K562 (cell line): ENCODE measurements at regions not wholly inside any gene's neighbourhood (a gene's known extent, or its start where the extent isn't known, plus 50 kb on each side); places are given as distances from the start of the nearest gene placed in this dataset.

Source experiments
- ATAC-seq: fragments of 200-7000 bp; cut with Tn5 transposase; 3 replicates; pipeline ENCODE4 v1.9.1; 2020; ENCODE audit warnings: moderate library complexity
- BruUV-seq: library from RNA; stranded (reverse); fragments of 400-500 nt; replicated peaks from 2 replicates; lab custom pipeline; 2021; lab: Mats Ljungman, UMichigan
- CTCF ChIA-PET: fragments of 300-600 bp; formaldehyde crosslinking; extraction: SDS; loops from one replicate; lab custom pipeline; 2021; ENCODE audit warnings: low intra/inter-chr PET ratio; lab: Yijun Ruan, JAX
- POLR2A ChIA-PET: fragments of 300-600, 350-650 bp; sonication (Branson Sonifier 250); formaldehyde crosslinking; extraction: SDS; loops from one replicate; lab custom pipeline; 2021; ENCODE audit warnings: antibody characterized with exemption, inconsistent platforms; lab: Yijun Ruan, JAX
- DNase-seq, 4 experiments: peaks; one replicate each; pipeline versions ENCODE4 v3.0.0 to v3.0.0-alpha.2; 2011 to 2018; ENCODE audit warnings: low spot score in 3 of 4, mixed read lengths in 3 of 4; ENCODE audit errors: extremely low read depth in 1 of 4
- FAIRE-seq: peaks from 2 replicates; lab custom pipeline; 2011; peaks lifted over from hg19 to GRCh38; lab: Jason Lieb, UNC
- H2AFZ ChIP-seq: 2 replicates; pipeline ENCODE4 v1.6.0; 2011; ENCODE audit warnings: low read depth, low read length, control low read depth, inconsistent platforms
- H3K27ac ChIP-seq: fragments of 200-600 bp; 3 replicates; pipeline ENCODE4 v1.8.0; 2011; ENCODE audit warnings: low read depth, mild to moderate bottlenecking, control low read depth, inconsistent platforms, low read length, moderate library complexity, mixed read lengths; ENCODE audit errors: extremely low read depth
- H3K27me3 ChIP-seq, 2 experiments: fragments of 300-600 bp in 1 of 2; 2 replicates in 1 of 2; 3 replicates in 1 of 2; pipeline versions ENCODE4 v1.6.0 to v1.8.0; 2011; ENCODE audit warnings: inconsistent platforms in 2 of 2, low read length in 2 of 2, mild to moderate bottlenecking in 1 of 2, mixed read lengths in 1 of 2, moderate library complexity in 1 of 2; ENCODE audit not compliant: control insufficient read depth in 2 of 2, insufficient read depth in 2 of 2
- H3K36me3 ChIP-seq: fragments of 300-600 bp; 3 replicates; pipeline ENCODE4 v1.8.0; 2011; ENCODE audit warnings: mild to moderate bottlenecking, low read length, inconsistent platforms; ENCODE audit not compliant: control insufficient read depth, insufficient read depth
- H3K4me1 ChIP-seq, 2 experiments: fragments of 200-600 bp in 1 of 2; replicated peaks in 1 of 2; 2 replicates in 1 of 2; 3 replicates in 1 of 2; pipeline versions ENCODE4 v1.5.1 to v1.8.0; 2011; ENCODE audit warnings: inconsistent platforms in 2 of 2, low read length in 2 of 2, mild to moderate bottlenecking in 1 of 2, mixed read lengths in 1 of 2, moderate library complexity in 1 of 2; ENCODE audit not compliant: control insufficient read depth in 2 of 2, insufficient read depth in 2 of 2
- H3K4me2 ChIP-seq: 2 replicates; pipeline ENCODE4 v1.6.1; 2011; ENCODE audit warnings: low read length, control low read depth, inconsistent platforms, mixed read lengths; ENCODE audit not compliant: insufficient read depth
- H3K4me3 ChIP-seq: fragments of 200-600 bp; sonication (generic), shearing (Covaris generic); 2 replicates; pipeline ENCODE4 v1.5.1; 2016; ENCODE audit warnings: control low read depth, inconsistent platforms
- H3K79me2 ChIP-seq: fragments of 200-600 bp; 3 replicates; pipeline ENCODE4 v1.8.0; 2011; ENCODE audit warnings: low read length, inconsistent platforms; ENCODE audit not compliant: control insufficient read depth, insufficient read depth
- H3K9ac ChIP-seq, 2 experiments: 2 replicates each; pipeline versions ENCODE4 v1.6.0 to v1.6.1; 2011; ENCODE audit warnings: low read depth in 2 of 2, low read length in 2 of 2, control low read depth in 1 of 2, inconsistent platforms in 1 of 2, mild to moderate bottlenecking in 1 of 2, mixed read lengths in 1 of 2; ENCODE audit not compliant: insufficient read depth in 1 of 2
- H3K9me1 ChIP-seq: one replicate; pipeline ENCODE4 v1.6.0; 2011; ENCODE audit warnings: inconsistent platforms, mild to moderate bottlenecking, low read length, moderate library complexity; ENCODE audit not compliant: control insufficient read depth, insufficient read depth
- H3K9me3 ChIP-seq: replicated peaks from 2 replicates; pipeline ENCODE4 v1.5.1; 2011; ENCODE audit warnings: low read depth, low read length, inconsistent platforms; ENCODE audit not compliant: control insufficient read depth, insufficient read depth
- H4K20me1 ChIP-seq: replicated peaks from 2 replicates; pipeline ENCODE4 v1.6.1; 2011; ENCODE audit warnings: low read length, inconsistent platforms, mixed read lengths; ENCODE audit not compliant: control insufficient read depth, insufficient read depth
- CC2D1A ChIP-seq: fragments of 450-650 bp; IDR thresholded peaks from 2 replicates; pipeline ENCODE4 v1.6.1; 2017; ENCODE audit warnings: mild to moderate bottlenecking
- ELF4 ChIP-seq: fragments of 450-650 bp; formaldehyde crosslinking; IDR thresholded peaks from 2 replicates; pipeline ENCODE4 v1.4.0; 2022; ENCODE audit warnings: missing genetic modification characterization
- GMEB1 ChIP-seq: fragments of 250-450 bp; sonication (Bioruptor Pico); IDR thresholded peaks from 2 replicates; pipeline ENCODE4 v1.4.0; 2020; ENCODE audit warnings: mild to moderate bottlenecking
- HIVEP1 ChIP-seq: fragments of 250-450 bp; sonication (Bioruptor Pico); IDR thresholded peaks from 2 replicates; pipeline ENCODE4 v1.4.0; 2020; ENCODE audit warnings: mild to moderate bottlenecking
- IRF9 ChIP-seq: fragments of 450-650 bp; IDR thresholded peaks from 2 replicates; pipeline ENCODE4 v1.6.1; 2016; ENCODE audit warnings: missing biosample characterization, missing genetic modification characterization
- NBN ChIP-seq: fragments of 450-650 bp; IDR thresholded peaks from 2 replicates; pipeline ENCODE4 v1.6.1; 2016; ENCODE audit warnings: low read depth, mild to moderate bottlenecking
- NR3C1 ChIP-seq: sonication (generic); formaldehyde crosslinking; IDR thresholded peaks from 2 replicates; pipeline ENCODE4 v1.8.1; 2022; ENCODE audit warnings: missing genetic modification reagents
- POLR3G ChIP-seq: IDR thresholded peaks from 2 replicates; pipeline ENCODE4 v1.6.1; 2011; ENCODE audit not compliant: insufficient read length, insufficient replicate concordance; ENCODE audit errors: extremely low read depth
- PTRF ChIP-seq: fragments of 450-650 bp; IDR thresholded peaks from 2 replicates; pipeline ENCODE4 v1.6.1; 2016; ENCODE audit warnings: mild to moderate bottlenecking, missing genetic modification characterization, missing compliant biosample characterization
- RB1 ChIP-seq: fragments of 450-650 bp; IDR thresholded peaks from 2 replicates; pipeline ENCODE4 v1.6.1; 2017; ENCODE audit warnings: low read depth, mild to moderate bottlenecking
- TBP ChIP-seq: optimal IDR thresholded peaks from 2 replicates; pipeline ENCODE3; 2011; ENCODE audit warnings: low read depth, low read length, improper control_type of control experiment
- XRCC4 ChIP-seq: IDR thresholded peaks from one replicate; pipeline ENCODE4 v1.6.1; 2011; ENCODE audit not compliant: insufficient read depth, insufficient read length; ENCODE audit errors: extremely low read depth
- ZBTB2 ChIP-seq: fragments of 450-650 bp; IDR thresholded peaks from 2 replicates; pipeline ENCODE4 v1.6.1; 2016; ENCODE audit warnings: antibody characterized with exemption
- ZC3H4 ChIP-seq: sonication (generic); formaldehyde crosslinking; IDR thresholded peaks from 2 replicates; pipeline ENCODE4 v1.9.0; 2021; ENCODE audit warnings: missing genetic modification reagents, borderline replicate concordance
- ZNF175 ChIP-seq: fragments of 200-800 bp; sonication (Bioruptor generic); IDR thresholded peaks from 2 replicates; pipeline ENCODE4 v1.6.1; 2016; ENCODE audit warnings: low read depth, mild to moderate bottlenecking, missing genetic modification characterization, missing compliant biosample characterization
- ZNF197 ChIP-seq: fragments of 200-800 bp; sonication (Bioruptor generic); IDR thresholded peaks from 2 replicates; pipeline ENCODE4 v1.6.1; 2016; ENCODE audit warnings: low read depth, missing genetic modification characterization, missing compliant biosample characterization
- WGBS: fragments of 100-300 bp; shearing (Covaris generic); methylation state at CpG from one replicate; pipeline ENCODE4 v1.1.6; 2016; ENCODE audit warnings: low coverage, mixed read lengths; ENCODE audit not compliant: insufficient coverage; ENCODE audit errors: missing lambda C conversion rate; 5-methylcytosine and 5-hydroxymethylcytosine counted together
- in situ Hi-C: fragments of 300-500 bp; cut with MboI; formaldehyde crosslinking; loops from 4 replicates; pipeline ENCODE4 v1.15.0; 2018; ENCODE audit warnings: inconsistent platforms, mixed read lengths
- intact Hi-C: fragments of 100-400 bp; cut with micrococcal nuclease; formaldehyde crosslinking; loops from 2 replicates; pipeline ENCODE4 v1.14.2; 2022

- Histone ChIP-seq H3K9me3 (no peaks in the 10 kb centered on the region; the same call in 1 of the 2 replicates), H4K20me1 (no peaks in the 10 kb centered on the region), H3K27ac (no peak overlapping the region), H3K4me3 (no peak overlapping the region), H2AFZ (no peak overlapping the region), H3K27me3 (no peaks in the 10 kb centered on the region), H3K79me2 (no peaks in the 10 kb centered on the region), H3K4me1 (no peaks in the 10 kb centered on the region), H3K4me2 (no peak overlapping the region), H3K9me1 (no peaks in the 10 kb centered on the region), H3K36me3 (no peaks in the 10 kb centered on the region), H3K9ac (no peak overlapping the region)
- TF ChIP-seq PTRF (tag) (no peak), ZC3H4 (CRISPR knock-in tag) (no peak), ZNF175 (CRISPR knock-in tag) (no peak), ZNF197 (CRISPR knock-in tag) (no peak), NR3C1 (no peak), CC2D1A (no peak), GMEB1 (CRISPR knock-in tag) (no peak), RB1 (no peak), XRCC4 (no peak), IRF9 (tag) (no peak), TBP (no peak), POLR3G (no peak), ELF4 (CRISPR knock-in tag) (no peak), ZBTB2 (no peak), HIVEP1 (CRISPR knock-in tag) (no peak), NBN (no peak)
- ChIA-PET CTCF (no interaction called here), POLR2A (no interaction called here)
- in situ Hi-C loops = no loop called here
- 2% methylated on average over 11 of the region's 11 CpGs for WGBS
- ATAC-seq (no peak), FAIRE-seq (no peak), DNase-seq (no peak)
- intact Hi-C loops = no loop called here
- BruUV-seq = no TSS peak
These were observed 540.2 kb upstream of the TENM3 start for GRCh38 chr4:181702864-181703495.
